ENCODE measurements at regions not wholly inside any gene's neighbourhood (a gene's known extent, or its start where the extent isn't known, plus 50 kb on each side); places are given as distances from the start of the nearest gene placed in this dataset.

- no peak for TF ChIP-seq CTCF (IDR thresholded peaks at IDR 0.05; ENCODE audit: low read depth, low read length)
- no peak for DNase-seq (ENCODE audit: extremely low read depth, low read depth)
Observed at GRCh38 chr21:24628536-24628935, 978.7 kb downstream of the MRPL39 start.

GRCh38 chr21:24628046-24628445 is 979.2 kb downstream of the MRPL39 start:
- DNase-seq (ENCODE audit: extremely low read depth, low read depth): no peak
- TF ChIP-seq CTCF (IDR thresholded peaks at IDR 0.05; ENCODE audit: low read depth, low read length): no peak

- DNase-seq (ENCODE audit: extremely low read depth, low read depth): no peak
- no peak for TF ChIP-seq CTCF (IDR thresholded peaks at IDR 0.05; ENCODE audit: low read depth, low read length)
Observed at GRCh38 chr21:24617819-24618218, 989.5 kb downstream of the MRPL39 start.

- TF ChIP-seq CTCF (IDR thresholded peaks at IDR 0.05; ENCODE audit: low read depth, low read length): no peak
- DNase-seq (ENCODE audit: extremely low read depth, low read depth): no peak
Observed at GRCh38 chr21:24594082-24594481, 1013.2 kb downstream of the MRPL39 start.

GRCh38 chr21:24590261-24590660 is 1017.0 kb downstream of the MRPL39 start:
- TF ChIP-seq CTCF (IDR thresholded peaks at IDR 0.05; ENCODE audit: low read depth, low read length): no peak

GRCh38 chr21:24583473-24583872 is 1023.8 kb downstream of the MRPL39 start:
- no peak for DNase-seq (ENCODE audit: extremely low read depth, low read depth)
- no peak for TF ChIP-seq CTCF (IDR thresholded peaks at IDR 0.05; ENCODE audit: low read depth, low read length)

More at GRCh38 chr21:24590261-24590660, 1017.0 kb downstream of the MRPL39 start:
- no peak for DNase-seq (ENCODE audit: extremely low read depth, low read depth)

- no peak for TF ChIP-seq CTCF (IDR thresholded peaks at IDR 0.05; ENCODE audit: low read depth, low read length)
- DNase-seq (ENCODE audit: extremely low read depth, low read depth): no peak
Observed at GRCh38 chr21:24577301-24577700, 1030.0 kb downstream of the MRPL39 start.

All from AG09319 (cell line).